Hepatic stellate cell (primary cell): ENCODE measurements at regions not wholly inside any gene's neighbourhood (a gene's known extent, or its start where the extent isn't known, plus 50 kb on each side); places are given as distances from the start of the nearest gene placed in this dataset.
"Not testable (repeated sequence)": the region's sequence is repeated elsewhere in the genome, so short reads cannot be mapped to it uniquely, and the experiment has no call there.

Source experiments
- DNase-seq: peaks from one replicate; pipeline ENCODE4 v3.0.0; 2011; ENCODE audit warnings: low spot score

DNA sequence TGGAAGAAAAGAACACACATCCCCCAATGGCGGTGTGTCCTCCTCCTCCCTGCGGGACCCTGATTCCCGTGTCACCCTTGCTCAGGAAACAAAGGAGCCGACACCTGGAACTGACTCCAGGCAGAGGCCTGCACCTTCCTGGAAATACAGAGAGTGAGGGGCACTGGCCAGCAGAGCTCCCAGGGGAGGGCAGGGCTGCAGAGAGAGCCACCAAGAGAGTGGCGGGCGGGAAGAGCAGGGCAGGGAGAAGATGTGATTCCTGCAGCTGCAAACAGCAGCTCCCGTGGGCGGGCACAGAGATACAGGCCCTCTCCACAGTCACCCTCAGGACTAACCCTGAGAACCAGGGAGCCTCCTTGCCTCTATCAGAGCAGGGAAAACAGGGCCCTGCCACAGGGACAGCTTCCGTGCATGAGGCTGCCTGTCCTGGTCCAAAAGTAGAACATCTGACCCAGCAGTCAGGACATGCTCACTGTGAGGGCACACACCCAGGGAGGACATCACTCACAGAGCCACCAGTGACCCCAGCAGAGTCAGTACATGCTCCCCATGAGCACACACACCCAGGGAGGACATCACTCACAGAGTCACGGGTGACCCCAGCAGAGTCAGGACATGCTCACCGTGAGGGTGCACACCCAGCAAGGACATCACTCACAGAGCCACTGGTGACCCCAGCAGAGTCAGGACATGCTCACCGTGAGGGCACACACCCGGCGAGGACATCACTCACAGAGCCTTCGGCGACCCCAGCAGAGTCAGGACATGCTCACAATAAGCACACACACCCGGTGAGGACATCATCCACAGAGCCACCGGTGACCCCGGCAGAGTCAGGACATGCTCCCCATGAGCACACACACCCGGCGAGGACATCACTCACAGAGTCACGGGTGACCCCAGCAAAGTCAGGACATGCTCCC lies 193.1 kb downstream of the DLL1 start:
- DNase-seq, result no peak

DNA sequence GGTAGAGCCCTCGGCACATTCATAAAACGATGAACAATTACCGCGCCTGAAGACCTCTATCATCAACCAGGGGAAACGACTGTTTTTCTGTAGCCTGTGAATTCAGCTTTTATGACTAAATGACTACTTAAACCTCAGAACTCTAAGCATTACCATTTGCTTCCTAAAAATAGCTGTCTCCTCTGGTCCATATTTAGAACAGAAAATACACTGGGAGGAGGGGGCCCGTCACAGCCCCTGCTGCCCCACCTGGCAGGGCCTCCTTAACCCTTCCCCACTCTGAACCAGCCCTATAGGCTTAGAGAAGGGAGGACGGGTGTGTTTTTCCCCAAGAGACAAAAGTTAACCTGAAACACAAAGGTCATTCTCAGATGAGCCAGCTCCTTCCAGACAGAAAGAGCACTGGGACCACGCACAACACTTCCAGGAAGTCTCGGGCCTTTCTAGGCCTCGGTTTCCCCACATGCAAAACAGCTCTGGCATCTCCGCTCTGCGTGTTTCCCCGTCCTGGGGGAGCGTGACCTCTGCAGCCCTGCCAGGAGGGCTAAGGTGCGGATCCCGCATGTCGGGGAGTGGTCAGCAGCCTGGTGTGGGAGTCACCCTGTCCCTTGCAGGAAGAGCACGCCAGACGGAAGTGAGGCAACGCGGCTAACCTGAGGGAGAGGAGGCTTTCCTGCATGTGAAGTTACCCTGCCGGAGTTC lies 193.9 kb downstream of the DLL1 start:
- DNase-seq, result no peak

DNA sequence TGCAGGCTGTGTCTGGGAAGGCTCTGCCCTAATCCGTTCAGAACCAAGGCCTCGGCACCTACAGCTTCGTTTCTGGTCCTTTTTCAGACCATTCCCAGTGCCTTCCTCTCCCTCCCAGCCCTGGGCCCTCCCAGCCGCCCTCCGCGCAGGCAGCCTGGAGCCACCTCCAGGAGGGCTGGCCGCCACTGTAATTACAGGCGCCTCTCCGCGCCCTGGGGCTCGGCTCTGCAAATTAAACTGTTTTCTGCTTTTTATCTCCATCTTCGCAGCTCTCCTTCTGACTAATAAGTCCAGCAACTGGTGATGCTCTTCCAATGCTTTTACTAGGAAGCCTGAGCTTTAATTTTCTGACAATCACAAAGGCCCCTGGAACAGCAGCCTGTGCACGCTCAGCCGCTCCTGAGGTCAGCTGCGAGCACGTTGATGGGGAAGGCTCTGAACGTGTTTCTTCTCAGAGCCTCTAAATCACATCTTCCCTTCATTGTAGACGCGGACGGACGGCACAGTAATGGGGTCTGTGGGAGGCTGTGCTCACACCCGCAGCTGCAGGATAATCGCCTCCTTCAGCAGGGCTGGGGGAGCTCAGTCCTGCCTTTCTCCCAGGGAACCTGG lies 194.6 kb downstream of the DLL1 start:
- DNase-seq, result no peak

DNA sequence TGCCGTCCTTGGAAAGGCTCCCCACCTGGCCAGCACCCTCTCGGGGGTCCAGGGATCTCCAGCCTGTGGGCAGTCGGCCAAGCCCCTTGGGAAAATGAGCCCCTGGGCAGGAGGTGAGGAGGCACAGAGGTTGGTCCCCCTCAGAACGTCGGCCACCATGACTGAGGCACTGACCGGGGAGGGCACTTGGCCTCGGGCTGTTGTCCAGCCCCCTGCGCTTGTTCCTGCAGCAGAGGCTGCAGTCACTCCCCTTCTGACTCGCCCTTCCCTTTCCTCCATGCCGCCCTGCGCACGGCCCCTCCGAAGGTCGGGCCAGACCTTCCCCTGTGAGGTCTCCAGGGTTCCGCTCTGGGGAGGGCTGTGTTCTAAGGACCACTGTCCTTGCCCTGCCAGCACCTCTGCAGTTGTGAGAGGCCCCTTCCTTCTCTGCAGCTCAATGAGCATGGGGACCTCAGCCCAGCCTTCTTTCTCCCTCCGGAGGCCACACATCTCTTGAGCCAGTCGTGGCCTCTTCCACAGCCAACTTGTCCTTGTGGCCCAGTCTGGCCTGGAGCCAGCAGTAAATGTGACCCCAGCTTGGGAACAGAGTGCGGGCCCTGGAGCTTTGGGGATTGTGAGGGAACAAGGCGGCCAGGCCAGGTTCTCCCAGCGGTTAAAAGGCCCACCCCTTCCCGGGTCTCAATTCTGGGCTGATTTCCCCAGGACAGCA lies 195.5 kb downstream of the DLL1 start:
- no peak for DNase-seq

DNA sequence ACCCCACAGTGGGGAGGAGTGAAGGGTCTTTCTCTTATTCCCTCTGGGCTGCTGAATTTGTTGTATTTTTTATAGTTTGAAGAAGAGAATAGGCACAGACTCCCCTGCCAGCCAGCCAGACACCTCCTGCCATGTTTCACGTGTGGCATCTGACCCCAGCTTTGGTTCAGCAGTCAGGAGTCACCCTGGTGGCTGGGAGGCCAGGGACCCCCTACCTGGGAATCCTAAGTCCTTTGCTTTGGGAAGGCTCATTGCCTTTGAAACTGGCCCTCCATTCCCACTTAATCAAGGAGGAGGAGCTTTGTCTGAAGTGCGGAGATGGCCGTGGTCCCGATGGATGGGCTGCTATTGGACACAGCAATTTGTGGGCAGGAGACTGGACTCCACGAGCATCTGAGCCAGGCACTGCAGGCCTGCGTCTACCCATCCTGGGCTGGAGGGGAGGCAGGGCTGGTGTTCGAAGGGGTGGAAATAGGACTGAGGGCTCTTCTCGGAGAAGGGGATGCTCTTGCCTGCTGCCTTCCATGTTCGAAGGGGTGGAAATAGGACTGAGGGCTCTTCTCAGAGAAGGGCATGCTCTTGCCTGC lies 196.1 kb downstream of the DLL1 start:
- DNase-seq, result no peak

DNA sequence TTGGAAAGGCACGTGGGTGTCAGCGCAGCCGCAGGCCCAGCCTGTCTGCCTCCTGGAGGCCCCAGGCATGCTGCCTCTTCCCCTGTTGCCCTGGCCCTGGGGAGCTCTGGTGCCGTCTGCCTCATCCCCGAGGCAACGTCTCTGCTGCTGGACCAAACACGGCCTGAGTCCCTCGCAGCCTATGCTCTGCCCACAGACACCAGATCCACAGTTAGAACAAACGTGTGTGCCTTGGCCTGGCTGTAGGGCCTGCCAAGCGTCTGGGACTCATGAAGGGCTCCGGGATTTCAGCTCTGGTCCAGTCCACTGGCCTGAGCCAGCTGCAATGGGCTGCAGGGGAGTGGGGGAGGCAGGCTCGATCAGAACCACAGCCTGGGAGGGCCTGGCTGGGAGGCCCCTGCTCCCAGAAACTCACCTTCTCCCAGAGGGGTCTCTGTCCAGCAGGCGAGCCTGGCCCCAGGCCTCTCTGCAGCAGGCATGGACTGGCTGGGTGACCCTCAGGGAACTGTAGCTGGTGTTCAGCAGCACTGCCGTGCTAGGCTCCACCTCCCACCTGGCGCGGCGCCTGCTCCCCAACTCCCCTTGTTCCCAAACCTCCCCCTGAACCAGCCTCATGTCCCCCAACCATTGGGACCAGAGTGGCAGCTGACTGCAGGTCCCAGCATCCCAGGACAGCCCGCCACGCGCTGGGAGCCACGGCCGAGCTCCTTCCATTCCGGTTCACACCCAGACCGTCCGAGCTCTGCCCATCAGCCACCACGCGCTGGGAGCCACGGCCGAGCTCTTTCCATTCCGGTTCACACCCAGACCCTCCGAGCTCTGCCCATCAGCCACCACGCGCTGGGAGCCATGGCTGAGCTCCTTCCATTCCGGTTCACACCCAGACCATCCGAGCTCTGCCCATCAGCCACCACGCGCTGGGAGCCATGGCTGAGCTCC lies 197.0 kb downstream of the DLL1 start:
- no peak for DNase-seq

DNA sequence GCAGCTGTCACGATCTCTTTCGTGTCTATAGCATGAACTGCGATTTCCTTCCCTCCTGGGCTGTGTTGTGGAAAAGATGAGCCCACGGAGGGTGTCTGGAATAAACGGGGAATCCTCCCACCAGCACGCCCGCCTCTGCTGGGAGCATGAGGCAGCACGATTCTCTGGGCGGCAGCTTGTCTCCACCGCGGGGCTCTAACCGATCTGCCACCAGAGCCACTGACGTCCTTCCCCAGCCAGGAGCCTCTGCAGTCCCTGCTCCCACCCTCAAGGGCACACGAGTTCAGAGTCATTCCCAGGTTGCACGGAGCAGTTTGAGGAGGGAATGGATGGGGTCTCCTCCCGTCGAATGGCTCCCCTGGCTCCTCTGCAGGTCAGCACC lies 197.6 kb downstream of the DLL1 start:
- DNase-seq, result no peak

DNA sequence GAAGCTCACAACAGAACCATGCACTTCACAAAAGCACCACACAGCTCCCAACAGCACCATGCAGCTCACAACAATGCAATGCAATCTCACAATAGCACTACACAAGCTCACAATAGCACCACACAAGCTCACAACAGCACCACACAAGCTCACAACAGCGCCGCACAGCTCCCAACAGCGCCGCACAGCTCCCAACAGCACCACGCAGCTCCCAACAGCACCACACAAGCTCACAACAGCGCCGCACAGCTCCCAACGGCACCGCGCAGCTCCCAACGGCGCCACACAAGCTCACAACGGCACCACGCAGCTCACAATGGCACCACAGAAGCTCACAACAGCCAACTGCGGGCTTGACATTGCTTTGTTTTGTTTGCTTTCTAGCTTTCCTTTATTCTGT lies 198.1 kb downstream of the DLL1 start:
- no peak for DNase-seq

DNA sequence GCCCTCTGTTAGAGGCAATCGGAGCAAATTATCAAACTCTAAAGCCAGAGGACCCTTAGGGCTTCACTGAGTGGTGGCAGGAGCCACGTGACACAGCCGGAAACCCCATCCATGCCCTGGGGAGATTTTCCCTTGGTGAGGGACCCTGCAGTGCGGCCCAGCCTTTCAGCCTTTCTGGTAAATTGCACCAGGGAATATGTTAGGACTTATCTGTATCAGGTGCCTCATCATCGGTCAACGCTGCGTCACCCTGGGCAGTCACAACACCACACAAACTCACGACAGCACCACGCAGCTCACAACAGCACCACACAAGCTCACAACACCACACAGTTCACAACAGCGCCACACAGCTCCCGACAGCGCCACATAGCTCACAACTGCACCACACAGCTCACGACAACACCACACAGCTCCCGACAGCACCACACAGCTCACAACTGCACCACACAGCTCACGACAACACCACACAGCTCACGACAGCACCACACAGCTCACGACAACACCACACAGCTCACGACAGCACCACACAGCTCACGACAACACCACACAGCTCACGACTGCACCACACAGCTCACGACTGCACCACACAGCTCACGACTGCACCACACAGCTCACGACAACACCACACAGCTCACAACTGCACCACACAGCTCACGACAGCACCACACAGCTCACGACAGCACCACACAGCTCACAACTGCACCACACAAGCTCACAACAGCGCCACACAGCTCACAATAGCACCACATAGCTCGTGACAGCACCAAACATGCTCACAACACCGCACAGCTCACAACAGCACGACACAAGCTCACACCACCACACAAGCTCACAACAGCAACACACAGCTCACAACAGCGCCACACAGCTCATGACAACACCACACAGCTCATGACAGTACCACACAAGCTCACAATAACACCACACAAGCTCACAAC lies 199.0 kb downstream of the DLL1 start:
- no peak for DNase-seq

DNA sequence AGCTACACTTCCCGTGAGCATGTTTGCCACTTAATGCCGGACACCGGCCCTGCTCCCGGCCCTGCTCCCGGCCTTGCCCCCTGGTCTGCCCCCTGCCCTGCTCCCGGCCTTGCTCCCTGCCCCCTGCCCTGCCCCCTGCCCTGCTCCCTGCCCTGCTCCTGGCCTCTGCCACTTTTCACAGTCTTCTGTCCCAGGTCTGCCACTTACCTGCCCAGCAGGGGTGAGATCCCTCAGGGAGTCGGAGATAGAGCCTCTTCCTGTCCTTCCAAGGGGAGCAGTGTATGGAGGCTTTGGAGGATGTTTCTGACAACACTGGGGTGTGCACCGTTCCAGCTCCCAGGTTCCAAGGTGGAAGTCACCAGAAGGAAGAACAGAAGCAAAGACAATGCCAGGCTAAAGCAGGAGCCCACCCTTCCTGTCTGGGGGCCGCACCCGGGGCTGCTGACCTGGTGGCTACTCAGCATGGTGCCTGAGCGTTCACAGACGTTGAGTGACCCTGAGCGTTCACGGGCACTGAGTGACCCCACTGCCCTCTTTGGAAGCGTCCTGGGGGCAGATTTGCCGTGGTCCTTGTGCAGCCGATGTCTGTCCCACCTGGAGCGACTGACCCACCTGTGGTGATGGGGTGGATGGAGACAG lies 199.8 kb downstream of the DLL1 start:
- DNase-seq, result no peak

DNA sequence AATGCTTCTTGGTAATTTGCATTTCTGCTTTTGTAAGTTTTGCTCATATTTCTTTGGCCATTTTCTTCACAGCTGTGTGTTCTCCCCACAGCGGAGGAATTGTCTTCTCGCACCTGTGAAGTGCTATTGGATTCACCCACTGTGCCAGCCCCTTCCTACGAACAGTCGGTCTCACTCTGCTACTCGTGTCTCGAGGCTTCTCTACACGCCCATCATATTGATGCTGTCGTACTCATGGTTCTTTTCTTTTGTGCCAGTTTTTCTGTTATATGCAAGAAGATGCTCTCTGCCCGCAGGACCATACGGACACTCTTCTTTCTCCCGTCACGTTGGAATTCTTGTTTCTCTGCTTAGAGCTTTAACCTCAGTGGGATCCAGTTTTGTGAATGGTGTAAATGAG lies 200.3 kb downstream of the DLL1 start:
- no peak for DNase-seq

DNA sequence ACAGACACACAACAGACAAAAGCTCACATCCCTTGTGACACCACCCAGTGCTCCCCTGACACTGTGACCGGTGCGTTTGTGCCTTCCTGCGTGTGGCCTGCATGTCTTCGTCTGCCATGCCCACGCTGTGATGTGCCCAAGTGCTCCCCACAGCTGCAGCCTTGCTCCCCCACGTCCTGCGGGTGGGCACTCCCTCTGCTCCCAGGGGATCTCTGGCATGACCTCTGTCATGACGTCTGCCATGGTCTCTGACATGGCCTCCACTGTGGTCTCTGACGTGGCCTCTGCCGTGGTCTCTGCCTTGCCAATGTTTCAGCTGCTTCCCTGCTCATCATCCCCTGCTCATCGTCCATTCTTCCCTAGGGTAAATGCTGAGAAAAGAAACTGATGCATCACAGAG lies 200.9 kb downstream of the DLL1 start:
- no peak for DNase-seq

DNA sequence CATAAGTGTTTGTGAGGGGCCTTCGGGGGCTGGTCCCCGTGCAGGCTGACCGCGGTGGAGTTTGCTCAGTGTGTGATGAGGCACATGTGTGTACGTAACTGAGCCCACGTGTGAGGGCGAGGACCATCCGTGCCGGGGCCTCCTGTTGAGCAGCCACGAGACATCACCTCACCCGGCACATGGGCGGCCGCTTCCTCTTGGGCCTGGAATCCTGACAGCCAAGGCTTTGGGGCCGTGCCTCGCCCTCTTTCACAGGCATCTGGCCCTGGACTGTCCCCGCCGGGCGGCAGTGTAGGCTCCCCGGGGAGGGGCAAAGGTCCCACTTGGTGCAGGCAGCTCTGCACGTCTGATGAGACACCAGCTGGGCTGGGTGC lies 202.3 kb downstream of the DLL1 start:
- no peak for DNase-seq

DNA sequence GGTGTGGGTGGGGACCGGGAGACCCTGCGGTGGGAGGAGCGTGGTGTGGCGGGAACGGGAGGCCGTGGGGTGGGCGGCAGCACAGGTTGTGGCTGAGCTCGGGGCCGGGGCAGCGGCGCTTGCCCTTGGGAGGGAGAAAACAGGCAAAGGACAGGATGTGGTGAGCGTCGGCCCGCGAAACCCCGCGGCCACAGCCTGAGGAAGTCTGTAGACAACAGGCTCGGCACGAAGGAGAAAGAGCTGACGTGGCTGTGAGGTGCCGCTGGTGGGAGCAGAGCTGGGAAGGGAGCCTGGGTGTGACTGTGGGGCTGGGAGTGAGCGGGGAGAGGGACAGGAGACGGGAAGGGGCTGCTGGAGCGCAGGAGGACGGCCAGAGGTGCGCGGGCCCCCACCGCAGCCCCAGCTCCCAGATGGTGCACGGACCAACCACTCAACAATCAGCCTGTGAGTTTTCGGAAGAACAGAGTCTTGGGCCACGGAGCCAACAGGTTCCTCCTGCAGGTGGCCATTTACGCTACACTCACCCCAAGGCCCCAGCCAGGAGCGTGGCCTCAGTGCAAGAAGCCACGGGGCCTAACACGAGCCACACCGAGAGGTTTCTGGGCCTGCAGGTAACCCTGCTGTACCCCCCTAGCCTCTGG lies 202.8 kb downstream of the DLL1 start:
- DNase-seq, result no peak

DNA sequence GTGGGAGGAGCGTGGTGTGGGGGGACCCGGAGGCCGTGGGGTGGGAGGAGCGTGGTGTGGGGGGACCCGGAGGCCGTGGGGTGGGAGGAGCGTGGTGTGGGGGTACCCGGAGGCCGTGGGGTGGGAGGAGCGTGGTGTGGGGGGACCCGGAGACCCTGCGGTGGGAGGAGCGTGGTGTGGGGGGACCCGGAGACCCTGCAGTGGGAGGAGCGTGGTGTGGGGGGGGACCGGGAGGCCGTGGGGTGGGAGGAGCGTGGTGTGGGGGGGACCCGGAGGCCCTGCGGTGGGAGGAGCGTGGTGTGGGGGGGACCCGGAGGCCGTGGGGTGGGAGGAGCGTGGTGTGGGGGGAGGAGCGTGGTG lies 203.5 kb downstream of the DLL1 start:
- not testable (repeated sequence) for DNase-seq

DNA sequence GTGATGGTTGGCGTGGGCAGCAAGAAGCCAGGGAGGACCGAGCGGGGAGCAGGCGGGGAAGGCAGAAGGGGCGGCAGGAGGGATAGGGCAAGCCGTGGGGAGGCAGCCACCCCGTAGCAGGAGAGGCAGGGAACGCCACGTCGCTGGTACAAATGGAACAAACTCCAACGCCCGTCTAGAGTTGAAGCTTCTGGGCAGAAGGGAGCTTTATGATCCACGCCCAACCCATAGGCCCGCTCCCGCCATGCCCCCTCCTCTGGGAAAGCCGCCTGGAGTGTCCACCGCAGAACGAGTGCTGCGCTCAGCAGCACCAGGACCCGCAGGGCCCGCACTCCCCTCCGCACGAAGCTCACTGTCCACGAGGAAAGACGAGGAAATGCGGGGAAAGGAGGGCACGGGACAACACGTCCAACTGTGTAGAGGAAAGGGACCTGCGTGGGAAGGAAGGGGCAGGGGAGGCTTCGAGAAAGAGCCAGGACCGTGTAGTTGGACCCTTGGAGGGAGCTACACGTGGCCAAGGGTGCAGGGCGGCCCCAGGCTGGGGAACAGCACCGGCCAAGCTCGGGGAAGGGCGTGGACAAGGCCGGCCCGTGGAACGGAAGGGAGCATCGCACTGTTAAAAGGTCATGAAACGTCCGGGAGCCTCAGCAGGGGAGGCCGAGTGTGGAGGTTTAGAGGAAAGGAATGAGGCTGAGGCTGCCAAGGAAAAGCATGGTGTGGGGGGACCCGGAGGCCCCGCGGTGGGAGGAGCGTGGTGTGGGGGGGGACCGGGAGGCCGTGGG lies 204.0 kb downstream of the DLL1 start:
- DNase-seq, result no peak

DNA sequence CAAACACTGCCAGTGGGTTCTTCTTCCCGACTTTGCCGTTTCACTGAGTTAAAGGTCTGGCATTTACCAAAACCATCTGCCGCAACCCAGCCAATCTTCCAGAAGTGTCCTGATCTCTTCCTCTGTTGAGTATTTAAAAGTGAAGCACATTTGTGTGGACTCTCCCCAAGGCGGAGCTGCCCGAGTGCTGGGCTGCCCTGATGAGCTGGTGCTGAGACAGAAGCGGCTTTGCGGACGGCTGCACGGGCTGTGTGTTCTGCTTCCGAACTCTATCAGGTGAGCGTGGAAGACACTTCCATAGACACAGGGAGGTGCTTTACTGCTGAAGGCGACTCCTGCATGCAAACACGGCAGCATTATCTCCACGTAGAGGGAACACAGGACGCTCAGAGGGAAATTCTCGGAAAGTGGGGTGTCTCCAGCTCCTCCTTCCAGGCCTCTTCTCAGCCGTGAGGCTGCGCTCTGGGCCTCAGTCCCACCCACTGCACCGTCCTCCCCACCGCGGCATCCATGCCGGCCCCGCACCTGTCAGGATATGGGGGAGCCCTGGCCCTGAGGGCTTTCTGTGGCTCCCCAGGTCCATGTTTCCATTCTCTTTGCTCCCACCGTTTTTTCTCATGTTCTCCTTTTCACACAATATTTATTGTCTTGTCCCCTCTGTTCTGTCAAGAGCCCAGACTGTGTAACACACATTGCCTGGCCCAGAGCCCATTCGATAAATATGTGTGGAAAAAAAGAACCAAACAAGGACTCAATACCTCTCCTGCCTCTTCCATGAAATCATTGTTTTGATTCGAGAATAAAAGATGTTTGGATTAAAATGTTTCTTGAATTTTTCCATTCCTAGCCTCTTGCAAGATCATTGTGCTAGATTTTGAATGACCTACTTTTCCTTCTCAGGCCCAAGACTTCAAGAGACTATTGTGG lies 205.1 kb downstream of the DLL1 start:
- DNase-seq, result no peak
